Islet precursor cell (in vitro differentiated cells): ENCODE measurements at regions not wholly inside any gene's neighbourhood (a gene's known extent, or its start where the extent isn't known, plus 50 kb on each side); places are given as distances from the start of the nearest gene placed in this dataset.
"Not testable (repeated sequence)": the region's sequence is repeated elsewhere in the genome, so short reads cannot be mapped to it uniquely, and the experiment has no call there.

Source experiments
- DNase-seq: peaks from one replicate; pipeline ENCODE4 v3.0.0-alpha.2; 2018

- DNase-seq = no peak
Observed at GRCh38 chr12:94856324-94856723, 147.2 kb downstream of the NDUFA12 start.

- no peak for DNase-seq
Observed at GRCh38 chr12:94855853-94856252, 147.6 kb downstream of the NDUFA12 start.

GRCh38 chr12:94851396-94852028 is 152.0 kb downstream of the NDUFA12 start:
- DNase-seq = no peak

DNA sequence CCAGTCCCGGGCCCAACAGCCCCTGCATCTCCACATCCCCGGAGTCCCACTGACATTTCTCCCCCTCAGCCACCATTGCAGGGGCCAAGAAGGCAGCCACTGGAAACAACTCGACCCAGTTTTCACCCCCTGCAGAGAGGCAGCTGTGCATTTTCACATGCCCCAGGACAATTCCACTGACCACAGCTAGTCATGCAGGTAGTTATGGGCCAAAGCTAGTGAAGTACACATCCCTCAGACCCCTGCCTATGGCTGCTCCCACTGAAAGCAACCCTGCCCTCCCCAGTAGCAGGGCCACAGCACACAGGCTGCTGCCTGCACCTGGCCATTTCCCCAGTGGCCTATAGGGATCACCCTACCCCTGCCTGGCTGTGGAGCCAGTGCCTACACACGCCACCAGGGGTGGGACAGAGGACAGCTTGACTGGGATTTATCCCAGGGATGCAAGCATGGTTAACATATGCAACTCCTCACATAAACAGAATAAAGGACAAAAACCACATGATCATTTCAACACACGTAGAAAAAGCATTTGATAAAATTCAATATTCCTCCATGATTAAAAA is 154.0 kb downstream of the NDUFA12 start:
- DNase-seq = no peak

GRCh38 chr12:94848966-94849365 is 154.5 kb downstream of the NDUFA12 start:
- no peak for DNase-seq

DNA sequence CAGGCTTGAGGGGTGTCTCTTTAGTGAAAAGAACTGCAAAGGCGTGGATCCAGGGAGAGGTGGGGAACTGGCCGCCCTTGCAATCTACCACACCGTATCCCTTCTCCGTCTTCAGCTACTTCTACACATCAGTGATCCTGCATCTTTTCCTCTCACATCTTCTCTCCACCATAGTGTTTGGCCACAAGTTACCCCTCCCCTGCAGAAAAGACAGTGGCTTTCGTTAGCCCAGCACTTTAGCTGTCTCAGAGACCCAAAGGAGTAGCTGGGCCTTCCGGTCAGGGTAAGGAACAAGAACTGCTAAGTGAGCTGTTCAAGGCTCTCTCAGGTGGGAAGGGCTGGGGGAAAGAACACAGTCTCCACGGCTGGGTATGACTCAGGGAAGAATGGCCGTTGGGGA is 158.4 kb downstream of the NDUFA12 start:
- DNase-seq = no peak

DNA sequence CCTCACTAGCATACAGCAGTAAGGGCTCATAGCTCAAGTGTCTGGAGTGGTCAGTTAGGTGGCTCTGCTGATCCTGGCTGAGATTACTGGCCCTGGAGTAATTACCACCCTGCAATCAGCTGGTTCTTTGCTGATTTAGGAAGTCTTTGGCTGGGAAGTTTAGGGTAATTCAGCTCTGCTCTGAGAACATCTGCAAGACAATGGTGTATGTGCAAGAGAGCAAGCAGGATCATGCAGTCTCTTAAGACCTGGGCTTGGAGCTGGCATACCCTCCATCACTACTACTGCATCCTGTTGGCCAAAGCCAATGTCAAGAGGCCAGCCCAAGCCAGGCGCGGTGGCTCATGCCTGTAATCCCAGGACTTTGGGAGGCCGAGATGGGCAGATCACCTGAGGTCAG is 159.0 kb downstream of the NDUFA12 start:
- peak; percentile 63 for DNase-seq

DNA sequence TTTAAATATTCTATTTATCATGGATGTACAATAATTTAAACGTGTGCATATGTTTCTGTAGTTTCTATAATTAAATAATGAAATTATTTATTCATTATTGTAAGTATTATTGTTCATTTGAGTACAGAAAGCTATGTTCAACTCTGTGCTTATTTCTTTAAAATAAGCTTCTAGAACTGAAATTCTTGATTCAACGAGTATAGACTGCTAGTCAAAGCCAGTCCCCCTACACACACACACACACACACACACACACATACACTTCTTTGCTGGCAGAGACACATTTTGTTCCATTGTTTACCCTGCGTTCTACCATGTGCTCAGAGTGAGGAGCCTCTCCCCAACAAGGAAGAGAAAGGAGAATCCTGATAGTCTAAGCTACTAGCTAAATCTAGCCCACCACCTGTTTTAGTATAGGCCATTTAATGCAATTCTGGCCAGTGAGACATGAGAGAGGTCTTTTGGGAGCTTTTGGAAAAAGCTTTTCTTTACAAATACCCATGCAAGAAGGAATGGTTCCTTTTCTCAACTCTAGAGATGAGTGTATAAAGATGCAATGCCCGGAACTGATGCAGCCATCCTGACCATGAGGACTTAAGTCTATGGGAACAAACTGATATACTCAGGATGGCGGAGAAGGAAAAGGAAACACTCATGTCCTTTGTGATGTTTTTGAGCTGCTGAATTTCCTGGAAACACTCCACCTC is 161.4 kb downstream of the NDUFA12 start:
- no peak for DNase-seq

DNA sequence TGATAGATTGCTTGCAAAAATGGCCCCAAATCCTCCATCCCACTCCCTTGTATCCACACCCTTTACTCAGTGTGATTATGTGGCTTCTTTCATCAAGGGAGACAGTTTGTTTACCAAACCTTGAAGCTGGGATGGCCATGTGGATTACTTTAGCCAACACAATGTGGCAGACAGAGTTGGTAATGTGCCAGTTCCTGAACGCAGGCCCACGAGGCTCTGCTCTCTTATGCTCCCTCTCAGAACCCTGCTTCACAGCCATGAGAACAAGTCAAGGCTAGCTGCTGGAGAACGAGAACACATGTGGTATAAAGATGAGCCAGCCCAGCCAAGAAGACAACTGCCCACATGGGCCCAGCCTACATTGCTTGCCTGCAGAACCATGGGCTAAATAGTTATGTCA is 162.3 kb downstream of the NDUFA12 start:
- no peak for DNase-seq

DNA sequence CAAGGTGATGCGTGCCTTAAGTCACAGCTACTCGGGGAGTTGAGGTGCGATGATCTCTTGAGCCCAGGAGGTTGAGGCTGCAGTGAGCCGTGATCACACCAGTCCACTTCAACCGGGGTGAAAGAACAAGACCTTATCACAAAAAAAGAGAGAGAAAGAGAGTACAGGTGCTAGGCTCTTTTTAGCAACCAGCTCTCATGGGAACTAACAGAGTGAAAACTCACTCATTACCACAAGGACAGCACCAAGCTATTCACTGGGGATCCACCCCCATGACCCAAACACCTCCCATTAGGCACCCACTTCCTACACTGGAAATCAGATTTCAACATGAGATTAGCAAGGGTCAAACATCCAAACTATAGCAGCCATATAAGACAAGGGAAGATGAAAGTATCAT is 164.2 kb downstream of the NDUFA12 start:
- no peak for DNase-seq

DNA sequence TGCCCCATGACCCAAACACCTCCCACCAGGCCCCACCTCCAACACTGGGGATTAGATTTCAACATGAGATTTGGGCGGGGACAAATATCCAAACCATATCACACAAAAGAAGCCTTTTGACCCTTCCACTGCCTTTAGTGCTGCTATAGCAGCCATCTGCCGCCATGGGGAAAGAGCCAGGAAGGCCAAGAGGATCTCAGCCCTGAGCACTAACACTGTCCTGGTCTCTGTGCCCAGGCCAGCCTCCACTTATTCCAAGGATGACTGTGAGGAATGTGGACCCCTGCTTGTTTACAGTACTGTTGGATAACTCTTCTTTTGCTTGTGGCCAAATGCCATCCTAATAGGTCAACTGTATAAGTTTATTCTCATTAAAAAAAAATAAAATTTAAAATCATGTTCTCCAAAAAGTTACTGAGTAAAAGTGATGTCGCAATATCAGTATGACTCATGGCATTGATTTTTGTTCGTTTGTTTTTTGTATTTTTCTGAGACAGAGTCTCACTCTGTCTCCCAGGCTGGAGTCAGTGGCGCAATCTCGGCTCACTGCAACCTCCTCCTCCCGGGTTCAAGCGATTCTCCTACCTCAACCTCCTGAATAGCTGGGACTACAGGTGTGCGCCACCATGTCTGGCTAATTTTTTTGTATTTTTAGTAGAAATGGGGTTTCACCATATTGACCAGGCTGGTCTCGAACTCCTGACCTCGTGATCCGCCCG is 166.4 kb downstream of the NDUFA12 start:
- not testable (repeated sequence) for DNase-seq

- peak; percentile 66 for DNase-seq
Observed at GRCh38 chr12:94834036-94834625, 169.4 kb downstream of the NDUFA12 start.

GRCh38 chr12:94832780-94833681 is 170.5 kb downstream of the NDUFA12 start:
- peak; percentile 98 for DNase-seq

- DNase-seq = no peak
Observed at GRCh38 chr12:94832105-94832504, 171.4 kb downstream of the NDUFA12 start.

- DNase-seq = no peak
Observed at GRCh38 chr12:94831081-94831751, 172.3 kb downstream of the NDUFA12 start.

DNA sequence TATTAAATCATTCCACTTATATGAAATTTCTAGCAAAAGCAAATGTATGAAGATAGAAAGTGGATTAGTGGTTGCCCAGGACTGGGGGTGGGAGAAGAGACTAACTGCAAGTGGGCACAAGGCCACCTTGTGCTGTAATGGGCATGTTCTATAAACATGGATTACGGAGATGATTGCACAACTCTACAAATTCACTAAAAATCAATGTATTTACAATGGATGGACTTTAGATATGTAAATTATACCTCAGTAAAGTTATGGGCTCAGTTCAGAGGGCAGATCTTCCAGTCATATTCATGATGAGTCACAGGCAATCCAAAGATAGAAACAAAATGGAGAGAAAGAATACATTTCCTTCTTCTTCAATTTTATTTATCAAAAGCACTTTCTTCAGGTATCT is 173.9 kb downstream of the NDUFA12 start:
- no peak for DNase-seq

DNA sequence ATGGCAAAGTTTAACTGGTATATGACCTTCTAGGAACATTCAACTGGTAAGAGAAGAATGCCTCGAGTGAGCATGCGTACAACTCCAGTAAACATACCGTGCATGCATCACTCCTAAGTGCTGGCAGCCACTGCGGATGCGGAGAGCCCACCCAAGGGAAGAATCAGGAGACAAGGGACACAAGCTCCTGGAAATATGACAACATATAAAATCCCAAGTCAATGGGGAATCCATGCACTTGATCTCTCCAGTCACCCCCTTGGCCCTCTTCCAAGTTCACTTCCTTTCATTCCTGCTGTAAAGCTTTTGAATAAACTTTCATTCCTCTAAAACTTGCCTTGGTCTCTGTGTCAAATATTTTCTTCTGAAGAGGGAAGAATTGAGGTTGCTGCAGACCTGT is 168.7 kb upstream of the TMCC3 start:
- peak; percentile 35 for DNase-seq

DNA sequence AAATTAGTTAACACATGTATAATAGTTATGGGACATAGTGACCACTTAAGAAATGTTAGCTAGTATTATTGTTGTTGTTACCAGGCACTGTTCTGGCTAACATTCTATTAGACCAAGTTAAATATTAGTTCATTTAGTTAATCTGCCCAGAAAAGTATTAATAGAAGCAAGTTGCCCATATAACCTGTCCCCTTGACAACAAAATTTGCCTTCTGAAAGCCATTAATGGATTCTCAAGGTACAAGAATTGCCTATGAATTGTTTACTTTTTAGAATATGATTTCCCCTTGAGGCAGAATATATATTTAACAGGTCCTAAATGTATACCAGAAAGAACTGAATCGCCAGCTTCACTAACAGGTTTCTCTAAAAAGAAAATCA is 167.3 kb upstream of the TMCC3 start:
- DNase-seq = no peak

DNA sequence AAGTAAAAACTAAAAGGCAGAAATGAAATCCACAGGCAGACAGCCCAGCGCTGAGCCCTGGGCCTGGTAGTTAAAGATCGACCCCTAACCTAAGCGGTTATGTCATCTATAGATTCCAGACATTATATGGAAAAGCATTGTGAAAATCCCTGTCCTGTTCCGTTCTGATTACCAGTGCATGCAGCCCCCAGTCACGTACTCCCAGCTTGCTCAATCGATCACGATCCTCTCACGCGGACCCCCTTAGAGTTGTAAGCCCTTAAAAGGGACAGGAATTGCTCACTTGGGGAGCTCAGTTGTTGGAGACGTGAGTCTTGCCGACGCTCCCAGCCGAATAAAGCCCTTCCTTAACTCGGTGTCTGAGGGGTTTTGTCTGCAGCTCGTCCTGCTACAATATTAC is 166.8 kb upstream of the TMCC3 start:
- not testable (repeated sequence) for DNase-seq

- not testable (repeated sequence) for DNase-seq
Observed at GRCh38 chr12:94816746-94817145, 166.4 kb upstream of the TMCC3 start.

GRCh38 chr12:94815958-94816357 is 165.6 kb upstream of the TMCC3 start:
- peak; percentile 63 for DNase-seq

DNA sequence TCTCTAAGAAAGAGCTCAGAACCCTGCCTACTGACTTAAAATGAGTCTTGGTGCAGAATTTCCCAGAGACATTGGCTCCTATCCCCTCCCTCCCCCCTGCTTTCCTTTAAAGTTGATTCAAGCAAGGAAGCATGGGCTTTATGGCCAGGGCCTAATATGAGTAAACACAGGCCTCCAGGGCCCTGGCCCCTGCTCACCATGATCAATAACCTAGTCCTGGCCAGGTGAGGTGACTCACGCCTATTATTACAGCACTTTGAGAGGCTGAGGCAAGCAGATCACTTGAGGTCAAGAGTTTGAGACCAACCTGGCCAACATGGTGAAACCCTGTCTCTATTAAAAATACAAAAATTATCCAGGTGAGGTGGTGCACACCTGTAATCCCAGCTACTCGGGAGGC is 165.1 kb upstream of the TMCC3 start:
- peak; percentile 58 for DNase-seq
